CD4-positive, alpha-beta T cell treated with Interleukin-15 for 1 hour (primary cell): ENCODE measurements at regions not wholly inside any gene's neighbourhood (a gene's known extent, or its start where the extent isn't known, plus 50 kb on each side); places are given as distances from the start of the nearest gene placed in this dataset.
A peak's percentile ranks its signal among the peaks of the same experiment; 100 is the strongest.

ENCODE experiments used
- DNase-seq: peaks from one replicate; pipeline ENCODE4 v3.0.0-alpha.2; 2020

GRCh38 chr6:88302769-88303225 is 136.7 kb upstream of the CNR1 start:
- no peak for DNase-seq

GRCh38 chr6:88301888-88302768 is 136.0 kb upstream of the CNR1 start:
- no peak for DNase-seq

- no peak for DNase-seq
Observed at GRCh38 chr6:88301256-88301655, 135.1 kb upstream of the CNR1 start.

DNA sequence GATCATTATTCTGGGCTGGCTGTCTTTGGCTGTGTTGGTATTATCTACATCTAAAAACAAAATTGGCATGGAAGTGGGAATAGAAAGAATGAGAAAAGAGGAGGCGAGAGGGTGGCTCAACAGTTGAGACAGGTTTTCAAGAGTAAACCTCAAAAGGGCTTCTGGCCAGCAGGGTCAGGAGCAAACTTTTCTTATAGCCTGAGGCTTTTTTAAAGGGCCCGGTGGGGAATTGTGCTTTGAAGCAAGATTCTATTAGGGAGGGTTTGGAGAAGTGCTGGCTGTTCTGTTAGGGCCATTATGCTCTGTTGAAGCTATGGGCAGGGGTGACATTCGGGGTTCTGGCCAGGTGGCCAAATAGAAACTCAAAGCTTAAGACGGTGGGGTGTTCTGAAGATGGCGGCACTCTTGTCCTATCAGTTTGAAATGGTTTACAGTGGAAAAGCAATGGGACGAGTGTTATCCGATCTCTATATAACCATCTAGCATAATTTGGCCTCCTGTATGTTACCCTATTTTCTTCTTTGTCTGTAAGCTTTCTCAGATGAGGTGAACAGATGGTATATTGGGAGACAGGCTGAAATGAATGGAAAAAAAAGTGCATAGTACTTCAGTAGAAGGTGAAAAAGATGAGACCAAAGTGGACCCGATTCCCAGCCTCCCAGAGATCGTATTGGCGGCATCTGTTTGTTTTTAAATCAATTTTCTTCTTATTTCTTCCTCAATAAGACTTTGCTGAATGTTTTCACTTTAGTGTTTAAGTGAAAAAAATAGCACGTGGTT is 132.1 kb upstream of the CNR1 start:
- DNase-seq, result no peak

GRCh38 chr6:88296694-88297093 is 130.5 kb upstream of the CNR1 start:
- DNase-seq, result no peak

- no peak for DNase-seq
Observed at GRCh38 chr6:88295663-88296062, 129.5 kb upstream of the CNR1 start.

- DNase-seq, result no peak
Observed at GRCh38 chr6:88294702-88295101, 128.6 kb upstream of the CNR1 start.

- no peak for DNase-seq
Observed at GRCh38 chr6:88290411-88290810, 124.3 kb upstream of the CNR1 start.

DNA sequence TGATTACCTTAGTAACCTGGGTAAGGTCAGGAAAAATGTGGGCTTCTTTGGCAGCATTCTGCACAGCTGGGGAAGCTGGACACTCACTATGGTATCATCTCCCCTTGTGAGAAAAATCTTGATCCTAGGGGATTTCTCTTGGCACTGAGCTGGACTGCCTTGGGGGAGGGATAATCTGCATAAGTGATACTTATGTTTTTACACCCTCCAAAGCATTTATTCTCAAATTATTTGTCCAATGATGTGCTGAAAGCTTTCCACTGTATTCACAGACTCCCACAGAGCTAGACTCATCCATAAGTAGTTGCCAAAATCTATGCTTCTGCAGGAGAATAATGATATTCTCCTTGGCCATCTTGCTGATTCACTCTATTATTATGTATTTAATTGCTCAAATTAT is 121.5 kb upstream of the CNR1 start:
- DNase-seq, result no peak

DNA sequence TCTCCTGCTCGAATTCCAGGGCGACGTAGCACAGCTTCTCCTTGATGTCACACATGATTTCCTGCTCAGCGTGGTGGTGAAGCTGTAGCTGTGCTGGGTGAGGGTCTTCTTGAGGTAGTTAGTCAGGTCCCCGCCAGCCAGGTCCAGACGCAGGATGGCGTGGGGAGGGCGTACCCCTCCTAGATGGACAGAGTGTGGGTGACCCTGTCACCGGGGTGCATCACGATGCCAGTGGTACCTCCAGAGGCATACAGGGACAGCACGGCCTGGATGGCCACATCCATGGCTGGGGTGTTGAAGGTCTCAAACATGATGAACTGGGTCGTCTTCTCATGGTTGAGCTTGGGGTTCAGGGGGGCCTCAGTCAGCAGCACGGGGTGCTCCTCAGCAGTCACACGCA is 110.2 kb upstream of the CNR1 start:
- no peak for DNase-seq

DNA sequence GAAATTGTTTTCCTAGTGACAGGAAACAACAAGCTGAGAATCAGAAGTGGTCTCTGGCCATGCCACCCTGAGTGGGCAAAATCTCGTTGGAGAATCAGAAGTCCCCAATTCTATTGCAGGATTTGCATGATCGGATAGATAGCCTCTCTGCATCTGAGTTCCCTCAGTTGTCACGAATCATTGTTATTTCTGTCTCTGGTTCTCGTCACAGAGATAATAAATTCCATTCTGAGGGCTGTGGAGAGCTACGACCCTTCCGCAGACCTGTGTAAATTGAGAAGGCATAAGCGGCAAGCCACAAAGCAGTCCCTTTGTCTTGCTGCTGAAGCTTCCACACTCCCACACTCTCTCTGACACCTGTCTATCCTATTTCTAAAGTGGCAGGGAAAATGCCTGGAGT is 102.4 kb upstream of the CNR1 start:
- no peak for DNase-seq

DNA sequence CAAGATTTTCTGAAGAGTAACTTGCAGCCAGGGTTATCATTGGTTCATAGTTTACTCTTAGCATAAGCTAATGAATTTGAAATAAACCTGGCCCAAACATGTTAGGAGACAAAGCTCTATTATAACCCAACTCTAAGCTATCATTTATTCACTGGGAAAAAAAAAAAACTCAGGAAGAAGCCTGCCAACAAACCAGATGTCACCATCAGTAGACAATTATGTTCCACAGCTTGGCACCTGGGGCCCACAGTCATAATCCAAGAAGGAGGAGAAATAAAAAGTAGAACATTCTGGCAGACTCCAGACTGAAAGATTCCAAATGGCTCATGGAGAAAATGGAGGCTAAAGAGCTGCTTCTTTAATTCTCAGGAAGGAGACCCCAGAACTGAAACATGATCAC is 100.0 kb upstream of the CNR1 start:
- no peak for DNase-seq

- no peak for DNase-seq
Observed at GRCh38 chr6:88263591-88263990, 97.4 kb upstream of the CNR1 start.

GRCh38 chr6:88262332-88262731 is 96.2 kb upstream of the CNR1 start:
- DNase-seq, result no peak

DNA sequence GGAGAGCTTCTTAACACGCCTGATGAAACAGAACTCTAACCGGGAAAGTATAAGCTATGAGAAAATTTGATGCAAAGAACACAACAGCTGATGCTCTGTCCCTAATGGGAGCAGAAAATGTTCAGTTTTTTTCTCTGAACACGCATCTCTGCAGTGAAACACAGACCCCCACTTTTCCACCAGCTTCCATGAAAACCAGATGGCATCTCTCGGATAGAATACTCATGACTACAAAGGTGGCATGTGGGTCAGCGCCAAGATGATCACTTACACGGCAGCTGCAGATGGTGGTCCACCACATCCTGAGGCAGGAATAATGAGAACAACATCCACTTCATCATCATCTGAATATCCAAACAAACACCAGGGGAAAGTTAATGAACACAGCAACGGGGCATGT is 85.2 kb upstream of the CNR1 start:
- DNase-seq, result no peak

DNA sequence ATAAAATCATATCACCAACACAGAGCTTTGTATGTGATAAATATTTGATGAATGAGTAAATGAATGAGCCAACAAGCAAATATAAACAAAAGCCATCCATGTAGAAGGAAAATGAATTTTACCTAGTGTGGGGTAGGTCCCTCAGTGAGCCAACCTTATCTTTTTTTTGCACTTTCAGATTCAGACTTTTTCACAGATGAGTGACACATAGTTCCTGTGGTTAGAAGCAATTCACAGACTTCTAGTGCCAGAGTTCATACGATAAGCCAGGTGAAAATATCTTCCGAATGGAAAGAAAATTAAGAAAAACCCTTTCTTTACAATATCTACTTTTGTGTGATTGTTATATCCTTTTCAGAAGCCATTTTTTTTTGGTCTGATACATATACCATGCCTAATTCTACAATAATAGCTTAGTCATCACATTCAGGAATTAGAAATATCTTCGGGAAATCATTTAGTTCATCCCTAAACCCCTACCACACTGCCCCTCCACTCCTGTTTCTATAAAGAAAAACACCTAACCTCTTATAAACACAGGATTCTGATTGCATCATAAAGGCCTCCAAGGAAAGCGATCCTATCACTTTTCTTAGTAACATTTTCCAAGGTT is 82.7 kb upstream of the CNR1 start:
- no peak for DNase-seq

DNA sequence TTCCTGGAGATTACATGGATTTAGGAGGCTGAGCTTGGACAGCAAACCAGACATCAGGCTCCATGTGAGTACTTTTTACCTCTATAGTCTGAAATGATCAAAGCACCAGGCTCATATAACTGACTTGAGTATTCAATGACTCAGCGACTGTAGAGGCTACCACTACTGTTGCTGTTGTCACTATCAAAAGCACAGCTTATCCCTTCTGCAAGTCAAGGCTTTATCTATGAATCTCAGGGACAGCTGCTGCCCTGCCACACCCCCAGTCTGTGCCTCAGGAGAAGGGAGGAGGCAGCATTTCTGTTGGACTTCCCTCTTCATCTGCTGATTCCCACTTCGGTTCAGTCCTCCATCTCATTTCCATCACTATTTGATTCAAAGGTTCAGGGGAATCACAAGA is 80.5 kb upstream of the CNR1 start:
- no peak for DNase-seq

GRCh38 chr6:88244721-88245120 is 78.6 kb upstream of the CNR1 start:
- no peak for DNase-seq

DNA sequence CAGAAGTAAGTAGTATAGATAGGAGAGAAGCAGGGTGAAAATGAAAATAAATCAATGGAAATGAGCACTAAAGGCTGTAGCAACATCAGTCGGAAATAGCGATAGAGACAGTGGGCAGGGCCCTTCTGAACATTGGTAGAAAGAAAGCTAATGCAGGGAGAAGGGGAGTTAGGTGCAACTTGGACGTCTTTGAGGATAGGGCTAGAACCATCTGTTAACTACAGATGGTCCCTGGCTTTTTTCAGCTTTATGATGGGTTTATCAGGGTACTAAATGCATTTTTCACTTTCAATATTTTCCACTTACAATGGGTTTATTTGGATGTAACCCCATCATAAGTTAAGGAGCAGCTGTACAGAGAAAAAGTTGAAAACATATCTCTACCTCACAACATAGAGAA is 72.8 kb upstream of the CNR1 start:
- no peak for DNase-seq

- peak; percentile 26 for DNase-seq
Observed at GRCh38 chr6:88238065-88238464, 71.9 kb upstream of the CNR1 start.

GRCh38 chr6:88236612-88237360 is 70.6 kb upstream of the CNR1 start:
- DNase-seq, result no peak

GRCh38 chr6:88232753-88233152 is 66.6 kb upstream of the CNR1 start:
- no peak for DNase-seq

DNA sequence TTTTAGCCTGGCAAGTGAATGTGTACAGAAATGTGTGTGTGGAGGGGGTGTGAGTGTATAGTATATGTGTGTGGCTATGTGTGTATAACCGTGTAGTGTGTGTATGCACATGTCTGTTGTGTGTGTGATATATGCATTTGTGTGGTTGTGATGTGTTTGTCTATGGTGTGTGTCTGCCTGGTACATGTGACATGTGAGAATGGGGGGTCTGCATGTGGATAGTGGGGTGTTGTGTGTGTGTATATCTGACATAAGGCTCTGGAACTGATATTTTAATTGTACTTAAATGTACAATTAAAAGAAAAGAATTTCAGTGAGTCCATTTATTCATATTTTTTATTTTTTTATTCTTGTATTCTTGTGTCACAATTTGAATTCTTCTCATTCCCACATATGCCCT is 57.2 kb upstream of the CNR1 start:
- no peak for DNase-seq
